Panc1 (cell line): ENCODE measurements at regions not wholly inside any gene's neighbourhood (a gene's known extent, or its start where the extent isn't known, plus 50 kb on each side); places are given as distances from the start of the nearest gene placed in this dataset.

Experiments
- SIN3A ChIP-seq: IDR thresholded peaks from 2 replicates; pipeline ENCODE4 v1.6.1; 2012; ENCODE audit warnings: low read depth, mild to moderate bottlenecking, low read length, moderate library complexity, borderline replicate concordance; ENCODE audit not compliant: insufficient read depth
- TF ChIP-seq, protein P1 (sequence below): fragments of 450-650 bp; IDR thresholded peaks from 2 replicates; pipeline ENCODE4 v1.5.1; 2017; ENCODE audit warnings: mild to moderate bottlenecking

DNA sequence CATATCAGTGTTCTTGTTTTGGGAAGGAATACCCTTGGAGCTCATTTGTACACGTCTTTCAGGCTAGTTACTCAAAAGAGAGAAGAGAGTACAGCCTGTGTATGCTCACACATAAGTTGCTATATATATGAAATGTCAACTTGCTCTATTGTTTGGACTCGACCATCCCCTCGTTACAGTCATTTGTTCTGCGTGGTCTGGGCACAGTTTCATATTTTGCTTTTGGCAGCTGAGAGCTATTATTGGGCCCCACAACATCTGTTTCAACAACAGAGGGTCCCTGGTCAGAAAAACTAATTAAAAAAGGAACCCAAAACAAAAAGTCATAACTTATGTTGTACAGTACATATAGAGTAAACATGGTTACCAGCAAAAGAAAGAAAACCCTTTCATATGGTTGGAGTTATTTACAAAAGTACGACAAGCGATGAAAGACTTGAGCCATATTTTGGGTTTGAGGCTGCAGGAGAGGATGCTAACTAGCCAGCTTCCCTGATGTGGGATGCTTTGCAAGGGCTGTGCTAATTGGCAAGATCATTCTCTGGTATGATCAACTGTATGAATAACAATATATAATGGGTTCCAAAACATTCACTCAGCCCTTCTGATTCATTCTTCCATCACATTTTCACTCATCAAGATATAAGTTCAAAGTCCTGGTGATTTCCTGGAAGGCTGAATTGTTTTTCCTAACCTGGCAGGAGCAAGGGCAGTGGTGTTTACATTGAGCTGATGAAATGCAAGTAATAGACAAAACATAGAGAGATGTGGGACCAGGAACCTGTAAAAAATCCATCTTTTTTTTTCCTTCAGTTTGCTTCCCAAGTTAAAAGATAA is 137.9 kb downstream of the RPS12 start:
- TF ChIP-seq, protein P1, sequence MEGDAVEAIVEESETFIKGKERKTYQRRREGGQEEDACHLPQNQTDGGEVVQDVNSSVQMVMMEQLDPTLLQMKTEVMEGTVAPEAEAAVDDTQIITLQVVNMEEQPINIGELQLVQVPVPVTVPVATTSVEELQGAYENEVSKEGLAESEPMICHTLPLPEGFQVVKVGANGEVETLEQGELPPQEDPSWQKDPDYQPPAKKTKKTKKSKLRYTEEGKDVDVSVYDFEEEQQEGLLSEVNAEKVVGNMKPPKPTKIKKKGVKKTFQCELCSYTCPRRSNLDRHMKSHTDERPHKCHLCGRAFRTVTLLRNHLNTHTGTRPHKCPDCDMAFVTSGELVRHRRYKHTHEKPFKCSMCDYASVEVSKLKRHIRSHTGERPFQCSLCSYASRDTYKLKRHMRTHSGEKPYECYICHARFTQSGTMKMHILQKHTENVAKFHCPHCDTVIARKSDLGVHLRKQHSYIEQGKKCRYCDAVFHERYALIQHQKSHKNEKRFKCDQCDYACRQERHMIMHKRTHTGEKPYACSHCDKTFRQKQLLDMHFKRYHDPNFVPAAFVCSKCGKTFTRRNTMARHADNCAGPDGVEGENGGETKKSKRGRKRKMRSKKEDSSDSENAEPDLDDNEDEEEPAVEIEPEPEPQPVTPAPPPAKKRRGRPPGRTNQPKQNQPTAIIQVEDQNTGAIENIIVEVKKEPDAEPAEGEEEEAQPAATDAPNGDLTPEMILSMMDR = no peak
- no peak for TF ChIP-seq SIN3A
